ENCODE measurements at regions not wholly inside any gene's neighbourhood (a gene's known extent, or its start where the extent isn't known, plus 50 kb on each side); places are given as distances from the start of the nearest gene placed in this dataset.
"Not testable (repeated sequence)": the region's sequence is repeated elsewhere in the genome, so short reads cannot be mapped to it uniquely, and the experiment has no call there.

GRCh38 chr11:90332415-90332814, 109.6 kb upstream of the CHORDC1 start:
- no peak for DNase-seq

- DNase-seq: no peak
These were observed 107.8 kb upstream of the CHORDC1 start for GRCh38 chr11:90330632-90331031.

GRCh38 chr11:90329043-90329442, 106.2 kb upstream of the CHORDC1 start:
- DNase-seq: no peak

GRCh38 chr11:90326647-90327046, 103.8 kb upstream of the CHORDC1 start:
- no peak for DNase-seq

GRCh38 chr11:90323289-90323688, 100.4 kb upstream of the CHORDC1 start:
- DNase-seq: no peak

- DNase-seq: no peak
These were observed 98.2 kb upstream of the CHORDC1 start for GRCh38 chr11:90321018-90321417.

- DNase-seq: no peak
These were observed 95.8 kb upstream of the CHORDC1 start for GRCh38 chr11:90318651-90319050.

- no peak for DNase-seq
These were observed 87.4 kb upstream of the CHORDC1 start for GRCh38 chr11:90310210-90310609.

GRCh38 chr11:90309693-90310092, 86.8 kb upstream of the CHORDC1 start:
- no peak for DNase-seq

- DNase-seq: no peak
These were observed 71.7 kb upstream of the CHORDC1 start for GRCh38 chr11:90294526-90294925.

- DNase-seq: no peak
These were observed 71.2 kb upstream of the CHORDC1 start for GRCh38 chr11:90294091-90294490.

- DNase-seq: peak; percentile 23
These were observed 65.5 kb upstream of the CHORDC1 start for GRCh38 chr11:90288212-90288821.

- no peak for DNase-seq
These were observed 63.8 kb upstream of the CHORDC1 start for GRCh38 chr11:90286640-90287039.

GRCh38 chr11:90284171-90284570, 61.3 kb upstream of the CHORDC1 start:
- DNase-seq: no peak

- not testable (repeated sequence) for DNase-seq
These were observed 59.8 kb upstream of the CHORDC1 start for GRCh38 chr11:90282551-90283071.

GRCh38 chr11:90274362-90274761, 51.5 kb upstream of the CHORDC1 start:
- no peak for DNase-seq
